ENCODE measurements at regions not wholly inside any gene's neighbourhood (a gene's known extent, or its start where the extent isn't known, plus 50 kb on each side); places are given as distances from the start of the nearest gene placed in this dataset.

- TF ChIP-seq CBX8 (IDR thresholded peaks at IDR 0.05; ENCODE audit: borderline replicate concordance, extremely low read depth, low read depth, low read length, poor library complexity, severe bottlenecking) (no peak), MEF2A (IDR thresholded peaks at IDR 0.05; ENCODE audit: control insufficient read depth, low read depth, low read length) (no peak), TEAD1 (CRISPR knock-in tag; IDR thresholded peaks at IDR 0.05) (no peak), ZNF143 (CRISPR knock-in tag; IDR thresholded peaks at IDR 0.05) (no peak), ATF4 (CRISPR knock-in tag; IDR thresholded peaks at IDR 0.05) (no peak)
Measured at GRCh38 chr1:240667351-240667750, 55.4 kb upstream of the GREM2 start.

All from K562 (cell line).